H9 (cell line): ENCODE measurements at regions not wholly inside any gene's neighbourhood (a gene's known extent, or its start where the extent isn't known, plus 50 kb on each side); places are given as distances from the start of the nearest gene placed in this dataset.

Experiments
- DNase-seq: peaks from one replicate; pipeline ENCODE4 v3.0.0-alpha.2; 2017
- H2AFZ ChIP-seq: one replicate; pipeline ENCODE4 v1.6.1; 2013; ENCODE audit warnings: mild to moderate bottlenecking, low read length, control low read depth, moderate library complexity
- H2AK5ac ChIP-seq: 2 replicates; pipeline ENCODE4 v1.6.1; 2013; ENCODE audit warnings: low read length, control low read depth, mixed read lengths; ENCODE audit not compliant: insufficient read length
- H2BK120ac ChIP-seq: one replicate; pipeline ENCODE4 v1.6.1; 2013; ENCODE audit warnings: low read depth, mild to moderate bottlenecking, low read length, control low read depth, inconsistent platforms; ENCODE audit not compliant: poor library complexity, severe bottlenecking
- H2BK12ac ChIP-seq: 2 replicates; pipeline ENCODE4 v1.6.1; 2013; ENCODE audit warnings: low read length, control low read depth, mixed read lengths, low read depth; ENCODE audit not compliant: insufficient read length
- H2BK15ac ChIP-seq: 2 replicates; pipeline ENCODE4 v1.6.1; 2013; ENCODE audit warnings: low read depth, low read length, control low read depth
- H2BK20ac ChIP-seq: one replicate; pipeline ENCODE4 v1.6.1; 2013; ENCODE audit warnings: low read depth, mild to moderate bottlenecking, low read length, control low read depth, inconsistent platforms; ENCODE audit not compliant: poor library complexity, severe bottlenecking
- H2BK5ac ChIP-seq: 2 replicates; pipeline ENCODE4 v1.6.1; 2013; ENCODE audit warnings: low read length, control low read depth, mixed read lengths; ENCODE audit not compliant: insufficient read length
- H3K14ac ChIP-seq: 2 replicates; pipeline ENCODE4 v1.6.1; 2013; ENCODE audit warnings: low read length, control low read depth; ENCODE audit not compliant: insufficient read depth
- H3K18ac ChIP-seq: 2 replicates; pipeline ENCODE4 v1.6.1; 2013; ENCODE audit warnings: low read depth, mild to moderate bottlenecking, mixed read lengths, low read length, control low read depth; ENCODE audit not compliant: insufficient read length
- H3K23ac ChIP-seq: 2 replicates; pipeline ENCODE4 v1.6.1; 2013; ENCODE audit warnings: low read length, control low read depth, mixed read lengths, low read depth; ENCODE audit not compliant: insufficient read length
- H3K23me2 ChIP-seq: 2 replicates; pipeline ENCODE4 v1.6.1; 2013; ENCODE audit warnings: low read depth, mild to moderate bottlenecking, mixed read lengths, low read length, control low read depth; ENCODE audit not compliant: insufficient read length, poor library complexity, severe bottlenecking
- H3K27ac ChIP-seq: 2 replicates; pipeline ENCODE4 v1.5.1; 2013; ENCODE audit warnings: low read length, control low read depth, mixed read lengths, low read depth; ENCODE audit not compliant: insufficient read length
- H3K27me3 ChIP-seq: 2 replicates; pipeline ENCODE4 v1.6.1; 2013; ENCODE audit warnings: low read length, control low read depth, inconsistent platforms; ENCODE audit not compliant: insufficient read depth
- H3K4ac ChIP-seq: 2 replicates; pipeline ENCODE4 v1.6.1; 2013; ENCODE audit warnings: low read depth, mild to moderate bottlenecking, control low read depth, inconsistent platforms, low read length, moderate library complexity
- H3K4me1 ChIP-seq: 2 replicates; pipeline ENCODE4 v1.6.1; 2013; ENCODE audit warnings: low read length, control low read depth, inconsistent platforms; ENCODE audit not compliant: insufficient read depth
- H3K4me2 ChIP-seq: 2 replicates; pipeline ENCODE4 v1.6.1; 2013; ENCODE audit warnings: low read length, control low read depth, mixed read lengths; ENCODE audit not compliant: insufficient read length, insufficient read depth
- H3K56ac ChIP-seq: 2 replicates; pipeline ENCODE4 v1.6.1; 2013; ENCODE audit warnings: low read depth, mild to moderate bottlenecking, mixed read lengths, low read length, control low read depth; ENCODE audit not compliant: insufficient read length
- H3K79me1 ChIP-seq: 2 replicates; pipeline ENCODE4 v1.6.1; 2013; ENCODE audit warnings: low read depth, mild to moderate bottlenecking, moderate library complexity, low read length, control low read depth, inconsistent platforms; ENCODE audit not compliant: insufficient read depth, poor library complexity, severe bottlenecking
- H3K79me2 ChIP-seq: 2 replicates; pipeline ENCODE4 v1.6.1; 2013; ENCODE audit warnings: low read length, control low read depth, inconsistent platforms; ENCODE audit not compliant: insufficient read depth
- H3K9ac ChIP-seq: 2 replicates; pipeline ENCODE4 v1.6.1; 2013; ENCODE audit warnings: low read length, control low read depth, mixed read lengths; ENCODE audit not compliant: insufficient read length; ENCODE audit errors: extremely low read depth
- H3K9me3 ChIP-seq: one replicate; pipeline ENCODE4 v1.6.1; 2013; ENCODE audit warnings: low read depth, low read length, inconsistent platforms; ENCODE audit not compliant: control insufficient read depth
- H3T11ph ChIP-seq: one replicate; pipeline ENCODE4 v1.6.1; 2013; ENCODE audit warnings: mild to moderate bottlenecking, low read length, control low read depth, inconsistent platforms
- H4K20me1 ChIP-seq: one replicate; pipeline ENCODE4 v1.6.1; 2013; ENCODE audit not compliant: control insufficient read depth, insufficient read length, insufficient read depth
- H4K5ac ChIP-seq: 2 replicates; pipeline ENCODE4 v1.6.1; 2013; ENCODE audit warnings: low read depth, mild to moderate bottlenecking, mixed read lengths, low read length, control low read depth; ENCODE audit not compliant: insufficient read length
- H4K8ac ChIP-seq: replicated peaks from 2 replicates; pipeline ENCODE4 v1.6.1; 2013; ENCODE audit warnings: low read length, control low read depth, mixed read lengths, low read depth; ENCODE audit not compliant: insufficient read length
- H4K91ac ChIP-seq: 2 replicates; pipeline ENCODE4 v1.6.1; 2013; ENCODE audit warnings: low read depth, mild to moderate bottlenecking, moderate library complexity, mixed read lengths, low read length, control low read depth; ENCODE audit not compliant: insufficient read length
- H3K27ac Mint-ChIP-seq, 3 experiments: 2 replicates in 2 of 3; 3 replicates in 1 of 3; pipeline ENCODE4 v1.8.0; 2020 to 2021; ENCODE audit warnings: mixed read lengths in 3 of 3, mild to moderate bottlenecking in 1 of 3, moderate library complexity in 1 of 3
- H3K27me3 Mint-ChIP-seq: 2 replicates; pipeline ENCODE4 v1.8.0; 2021; ENCODE audit warnings: low read depth, mild to moderate bottlenecking, moderate library complexity, mixed read lengths
- H3K36me3 Mint-ChIP-seq, 3 experiments: 2 replicates in 2 of 3; 3 replicates in 1 of 3; pipeline ENCODE4 v1.8.0; 2020 to 2021; ENCODE audit warnings: low read depth in 3 of 3, mixed read lengths in 3 of 3; ENCODE audit not compliant: insufficient read depth in 1 of 3
- H3K4me1 Mint-ChIP-seq, 2 experiments: 2 replicates each; pipeline ENCODE4 v1.8.0; 2020; ENCODE audit warnings: mixed read lengths in 2 of 2
- H3K4me3 Mint-ChIP-seq, 2 experiments: 2 replicates in 1 of 2; 3 replicates in 1 of 2; pipeline ENCODE4 v1.8.0; 2020 to 2021; ENCODE audit warnings: mild to moderate bottlenecking in 2 of 2, mixed read lengths in 2 of 2, moderate library complexity in 1 of 2
- H3K9me3 Mint-ChIP-seq, 2 experiments: 2 replicates in 1 of 2; 3 replicates in 1 of 2; pipeline ENCODE4 v1.8.0; 2020; ENCODE audit warnings: mild to moderate bottlenecking in 2 of 2, mixed read lengths in 2 of 2, moderate library complexity in 1 of 2
- WGBS: extraction: QIAGEN DNeasy Blood & Tissue Kit; methylation state at CpG from one replicate; pipeline ENCODE4 v1.1.7; 2013; ENCODE audit warnings: missing lambda C conversion rate, low lambda C conversion rate, mixed read lengths; ENCODE audit not compliant: insufficient read length; ENCODE audit errors: extremely low coverage; 5-methylcytosine and 5-hydroxymethylcytosine counted together
- TF ChIP-seq, protein P1 (sequence below): fragments of 200-600 bp; sonication (generic); conservative IDR thresholded peaks from 3 replicates; pipeline ENCODE4 v1.8.0; 2021; ENCODE audit warnings: antibody characterized with exemption, mild to moderate bottlenecking

DNA sequence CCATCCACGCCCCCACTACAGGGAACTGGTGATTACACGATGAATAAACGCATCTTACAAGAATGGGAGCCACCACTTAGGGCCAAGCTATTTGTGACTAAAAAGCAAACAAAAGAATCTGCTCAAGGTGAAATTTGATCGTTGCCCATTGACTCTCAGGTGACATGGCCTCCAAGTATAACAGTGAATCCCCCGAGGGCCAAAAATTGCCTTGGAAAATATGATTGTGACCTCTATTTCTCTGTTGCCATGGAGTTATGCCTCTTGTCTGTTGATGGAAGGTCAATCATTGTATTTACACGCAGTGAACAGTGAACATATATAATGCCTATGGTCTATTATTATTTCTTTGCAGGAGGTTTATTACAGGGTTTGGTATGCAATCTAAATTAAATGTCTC, 282.3 kb downstream of the KLF6 start:
- H3K4me2 ChIP-seq, result no peak overlapping the region
- no peak overlapping the region for H4K91ac ChIP-seq
- no peak overlapping the region for H3K4ac ChIP-seq
- H3K9me3 Mint-ChIP-seq, result no peaks in the 10 kb centered on the region
- H3K9me3 ChIP-seq, result no peaks in the 10 kb centered on the region
- H4K5ac ChIP-seq, result no peak overlapping the region
- no peak overlapping the region for H4K8ac ChIP-seq
- H2BK20ac ChIP-seq, result no peak overlapping the region
- H3K79me1 ChIP-seq, result no peaks in the 10 kb centered on the region
- no peak overlapping the region for H2AK5ac ChIP-seq
- no peak overlapping the region for H3K4me3 Mint-ChIP-seq
- H3K23ac ChIP-seq, result no peak overlapping the region
- no peak overlapping the region for H3K56ac ChIP-seq
- H2AFZ ChIP-seq, result no peak overlapping the region
- H3K4me1 Mint-ChIP-seq, result peaks cover 20 to 25% of the 10 kb centered on the region in 2 experiments
- no peaks in the 10 kb centered on the region for H3K36me3 Mint-ChIP-seq
- H2BK12ac ChIP-seq, result no peak overlapping the region
- H4K20me1 ChIP-seq, result no peaks in the 10 kb centered on the region
- no peak overlapping the region for H2BK15ac ChIP-seq
- TF ChIP-seq, protein P1, sequence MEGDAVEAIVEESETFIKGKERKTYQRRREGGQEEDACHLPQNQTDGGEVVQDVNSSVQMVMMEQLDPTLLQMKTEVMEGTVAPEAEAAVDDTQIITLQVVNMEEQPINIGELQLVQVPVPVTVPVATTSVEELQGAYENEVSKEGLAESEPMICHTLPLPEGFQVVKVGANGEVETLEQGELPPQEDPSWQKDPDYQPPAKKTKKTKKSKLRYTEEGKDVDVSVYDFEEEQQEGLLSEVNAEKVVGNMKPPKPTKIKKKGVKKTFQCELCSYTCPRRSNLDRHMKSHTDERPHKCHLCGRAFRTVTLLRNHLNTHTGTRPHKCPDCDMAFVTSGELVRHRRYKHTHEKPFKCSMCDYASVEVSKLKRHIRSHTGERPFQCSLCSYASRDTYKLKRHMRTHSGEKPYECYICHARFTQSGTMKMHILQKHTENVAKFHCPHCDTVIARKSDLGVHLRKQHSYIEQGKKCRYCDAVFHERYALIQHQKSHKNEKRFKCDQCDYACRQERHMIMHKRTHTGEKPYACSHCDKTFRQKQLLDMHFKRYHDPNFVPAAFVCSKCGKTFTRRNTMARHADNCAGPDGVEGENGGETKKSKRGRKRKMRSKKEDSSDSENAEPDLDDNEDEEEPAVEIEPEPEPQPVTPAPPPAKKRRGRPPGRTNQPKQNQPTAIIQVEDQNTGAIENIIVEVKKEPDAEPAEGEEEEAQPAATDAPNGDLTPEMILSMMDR, result no peak
- no peak overlapping the region for H3K9ac ChIP-seq
- H3T11ph ChIP-seq, result no peak overlapping the region
- no peaks in the 10 kb centered on the region for H3K27me3 ChIP-seq
- H3K14ac ChIP-seq, result no peak overlapping the region
- H3K27ac Mint-ChIP-seq, result peak overlapping the region in 1 of 3 experiments; percentile 41; a peak in 2 of 7 replicates
- no peak overlapping the region for H2BK120ac ChIP-seq
- H3K23me2 ChIP-seq, result peaks cover 3% of the 10 kb centered on the region
- H3K4me1 ChIP-seq, result peaks cover 9% of the 10 kb centered on the region; the same call in 1 of the 2 replicates
- no peaks in the 10 kb centered on the region for H3K27me3 Mint-ChIP-seq
- no peak overlapping the region for H3K18ac ChIP-seq
- WGBS, result no CpG with 5 or more reads among the region's 6 CpGs
- no peak overlapping the region for H2BK5ac ChIP-seq
- H3K27ac ChIP-seq, result no peak overlapping the region
- no peaks in the 10 kb centered on the region for H3K79me2 ChIP-seq
- no peak for DNase-seq
